ENCODE measurements at regions not wholly inside any gene's neighbourhood (a gene's known extent, or its start where the extent isn't known, plus 50 kb on each side); places are given as distances from the start of the nearest gene placed in this dataset.

GRCh38 chr19:28873301-28873700 is 339.6 kb downstream of the UQCRFS1 start:
- H3K36me3 ChIP-seq: no peaks in the 10 kb centered on the region
- H3K4me1 ChIP-seq: peaks cover 13% of the 10 kb centered on the region
- no peaks in the 10 kb centered on the region for H3K27me3 ChIP-seq
- no peaks in the 10 kb centered on the region for H4K20me1 ChIP-seq
- H3K9ac ChIP-seq: no peak overlapping the region
- no peak overlapping the region for H3K27ac ChIP-seq
- no peak overlapping the region for H3K4me2 ChIP-seq
- no peak for TF ChIP-seq Cebpa-rat (IDR thresholded peaks at IDR 0.05)
- H3K9me3 ChIP-seq: no peaks in the 10 kb centered on the region
- no peak overlapping the region for H3K4me3 ChIP-seq

- Histone ChIP-seq H3K4me2 (no peak overlapping the region), H3K27me3 (no peaks in the 10 kb centered on the region)
- no peak for TF ChIP-seq Cebpa-rat (IDR thresholded peaks at IDR 0.05)
Measured at GRCh38 chr19:28871099-28871725, 341.7 kb downstream of the UQCRFS1 start.

GRCh38 chr19:28869459-28869858 is 343.5 kb downstream of the UQCRFS1 start:
- Histone ChIP-seq H4K20me1 (no peaks in the 10 kb centered on the region), H3K4me3 (no peak overlapping the region), H3K4me1 (peaks cover 13% of the 10 kb centered on the region), H3K36me3 (no peaks in the 10 kb centered on the region), H3K27me3 (no peaks in the 10 kb centered on the region), H3K4me2 (peak overlapping the region; percentile 54), H3K27ac (no peak overlapping the region), H3K9ac (no peak overlapping the region), H3K9me3 (no peaks in the 10 kb centered on the region)
- TF ChIP-seq Cebpa-rat (IDR thresholded peaks at IDR 0.05): no peak

More at GRCh38 chr19:28871099-28871725, 341.7 kb downstream of the UQCRFS1 start:
- no peaks in the 10 kb centered on the region for H3K9me3 ChIP-seq
- H3K4me3 ChIP-seq: no peak overlapping the region
- H4K20me1 ChIP-seq: no peaks in the 10 kb centered on the region
- no peak overlapping the region for H3K27ac ChIP-seq
- H3K36me3 ChIP-seq: no peaks in the 10 kb centered on the region
- H3K4me1 ChIP-seq: peaks cover 13% of the 10 kb centered on the region
- H3K9ac ChIP-seq: no peak overlapping the region

GRCh38 chr19:28868836-28869235 is 344.1 kb downstream of the UQCRFS1 start:
- no peaks in the 10 kb centered on the region for H3K9me3 ChIP-seq
- H3K27me3 ChIP-seq: no peaks in the 10 kb centered on the region
- no peaks in the 10 kb centered on the region for H4K20me1 ChIP-seq
- H3K9ac ChIP-seq: no peak overlapping the region
- H3K36me3 ChIP-seq: no peaks in the 10 kb centered on the region
- no peak overlapping the region; the same call in 1 of the 2 replicates for H3K4me2 ChIP-seq
- H3K27ac ChIP-seq: no peak overlapping the region
- peaks cover 17% of the 10 kb centered on the region for H3K4me1 ChIP-seq
- no peak overlapping the region for H3K4me3 ChIP-seq
- TF ChIP-seq Cebpa-rat (IDR thresholded peaks at IDR 0.05): no peak

GRCh38 chr19:28867978-28868377 is 345.0 kb downstream of the UQCRFS1 start:
- Histone ChIP-seq H4K20me1 (no peaks in the 10 kb centered on the region; the same call in 1 of the 2 replicates), H3K36me3 (no peaks in the 10 kb centered on the region), H3K9ac (no peak overlapping the region), H3K4me2 (no peak overlapping the region), H3K27me3 (no peaks in the 10 kb centered on the region), H3K4me3 (no peak overlapping the region), H3K9me3 (no peaks in the 10 kb centered on the region), H3K27ac (no peak overlapping the region), H3K4me1 (peaks cover 18% of the 10 kb centered on the region)
- no peak for TF ChIP-seq Cebpa-rat (IDR thresholded peaks at IDR 0.05)

- no peak for TF ChIP-seq Cebpa-rat (IDR thresholded peaks at IDR 0.05)
Measured at GRCh38 chr19:28864577-28865042, 348.3 kb downstream of the UQCRFS1 start.

GRCh38 chr19:28864024-28864503 is 348.9 kb downstream of the UQCRFS1 start:
- no peaks in the 10 kb centered on the region for H3K9me3 ChIP-seq
- H3K27me3 ChIP-seq: peaks cover 6% of the 10 kb centered on the region; the same call in 1 of the 2 replicates
- no peaks in the 10 kb centered on the region for H3K36me3 ChIP-seq
- H3K9ac ChIP-seq: no peak overlapping the region
- peaks cover 29% of the 10 kb centered on the region for H3K4me1 ChIP-seq
- H3K4me3 ChIP-seq: no peak overlapping the region
- peak overlapping the region; percentile 9; the same call in 1 of the 2 replicates for H3K4me2 ChIP-seq
- TF ChIP-seq Cebpa-rat (IDR thresholded peaks at IDR 0.05): no peak
- no peak overlapping the region for H3K27ac ChIP-seq
- H4K20me1 ChIP-seq: no peaks in the 10 kb centered on the region; the same call in 1 of the 2 replicates

More at GRCh38 chr19:28864577-28865042, 348.3 kb downstream of the UQCRFS1 start:
- Histone ChIP-seq H3K9ac (no peak overlapping the region), H3K36me3 (no peaks in the 10 kb centered on the region), H3K4me1 (peaks cover 29% of the 10 kb centered on the region), H3K9me3 (no peaks in the 10 kb centered on the region), H3K4me3 (no peak overlapping the region), H4K20me1 (no peaks in the 10 kb centered on the region; the same call in 1 of the 2 replicates), H3K27ac (no peak overlapping the region), H3K27me3 (0 out of 2 replicates have a peak, but pooled peaks cover 6% of the 10 kb centered on the region), H3K4me2 (no peak overlapping the region)

- no peak overlapping the region for H3K9ac ChIP-seq
- H3K9me3 ChIP-seq: no peaks in the 10 kb centered on the region
- H3K4me3 ChIP-seq: no peak overlapping the region
- H3K27me3 ChIP-seq: peaks cover 6% of the 10 kb centered on the region; the same call in 1 of the 2 replicates
- H3K36me3 ChIP-seq: no peaks in the 10 kb centered on the region
- H3K27ac ChIP-seq: no peak overlapping the region
- no peaks in the 10 kb centered on the region; the same call in 1 of the 2 replicates for H4K20me1 ChIP-seq
- no peak for TF ChIP-seq Cebpa-rat (IDR thresholded peaks at IDR 0.05)
- peaks cover 43% of the 10 kb centered on the region for H3K4me1 ChIP-seq
- no peak overlapping the region for H3K4me2 ChIP-seq
Measured at GRCh38 chr19:28862238-28862637, 350.7 kb downstream of the UQCRFS1 start.

- Histone ChIP-seq H3K4me1 (peaks cover 43% of the 10 kb centered on the region), H3K27me3 (peaks cover 6% of the 10 kb centered on the region; the same call in 1 of the 2 replicates), H3K9ac (no peak overlapping the region), H3K4me3 (no peak overlapping the region), H3K9me3 (no peaks in the 10 kb centered on the region), H3K4me2 (peak overlapping the region; percentile 65), H3K36me3 (no peaks in the 10 kb centered on the region), H4K20me1 (no peaks in the 10 kb centered on the region; the same call in 1 of the 2 replicates), H3K27ac (no peak overlapping the region)
- TF ChIP-seq Cebpa-rat (IDR thresholded peaks at IDR 0.05): no peak
Measured at GRCh38 chr19:28859811-28860210, 353.1 kb downstream of the UQCRFS1 start.

- no peaks in the 10 kb centered on the region; the same call in 1 of the 2 replicates for H4K20me1 ChIP-seq
- H3K9me3 ChIP-seq: peaks cover 7% of the 10 kb centered on the region
- no peak overlapping the region for H3K27ac ChIP-seq
- peaks cover 39% of the 10 kb centered on the region for H3K4me1 ChIP-seq
- peak overlapping the region; percentile 65 for H3K4me2 ChIP-seq
- no peaks in the 10 kb centered on the region for H3K36me3 ChIP-seq
- H3K9ac ChIP-seq: no peak overlapping the region
- H3K4me3 ChIP-seq: no peak overlapping the region
- no peak for TF ChIP-seq Cebpa-rat (IDR thresholded peaks at IDR 0.05)
- peaks cover 6% of the 10 kb centered on the region; the same call in 1 of the 2 replicates for H3K27me3 ChIP-seq
Measured at GRCh38 chr19:28858933-28859332, 354.0 kb downstream of the UQCRFS1 start.
